PFSK-1 (cell line): ENCODE measurements at regions not wholly inside any gene's neighbourhood (a gene's known extent, or its start where the extent isn't known, plus 50 kb on each side); places are given as distances from the start of the nearest gene placed in this dataset.

ENCODE experiments used
- FOXP2 ChIP-seq: optimal IDR thresholded peaks from 2 replicates; pipeline ENCODE3; 2011; ENCODE audit warnings: borderline replicate concordance, control low read depth, inconsistent platforms; ENCODE audit not compliant: insufficient read depth; ENCODE audit errors: extremely low read length, extremely low read depth
- POLR2AphosphoS5 ChIP-seq: IDR thresholded peaks from 2 replicates; pipeline ENCODE4 v1.6.1; 2012; ENCODE audit warnings: low read depth, mild to moderate bottlenecking, control low read depth, low read length, moderate library complexity
- SIN3A ChIP-seq: IDR thresholded peaks from 2 replicates; pipeline ENCODE4 v1.6.1; 2012; ENCODE audit warnings: mild to moderate bottlenecking, low read length, moderate library complexity, borderline replicate concordance; ENCODE audit not compliant: insufficient read depth
- TAF1 ChIP-seq: IDR thresholded peaks from 2 replicates; pipeline ENCODE4 v1.6.1; 2012; ENCODE audit warnings: low read length, control low read depth, borderline replicate concordance; ENCODE audit not compliant: insufficient read depth
- TF ChIP-seq, protein P1 (sequence below), 2 experiments: IDR thresholded peaks; 2 replicates each; pipeline versions ENCODE4 v1.6.1 to v1.8.0; 2011 to 2012; ENCODE audit warnings: low read depth in 2 of 2, low read length in 2 of 2, control low read depth in 1 of 2, inconsistent platforms in 1 of 2, mild to moderate bottlenecking in 1 of 2, moderate library complexity in 1 of 2; ENCODE audit not compliant: insufficient read depth in 1 of 2

DNA sequence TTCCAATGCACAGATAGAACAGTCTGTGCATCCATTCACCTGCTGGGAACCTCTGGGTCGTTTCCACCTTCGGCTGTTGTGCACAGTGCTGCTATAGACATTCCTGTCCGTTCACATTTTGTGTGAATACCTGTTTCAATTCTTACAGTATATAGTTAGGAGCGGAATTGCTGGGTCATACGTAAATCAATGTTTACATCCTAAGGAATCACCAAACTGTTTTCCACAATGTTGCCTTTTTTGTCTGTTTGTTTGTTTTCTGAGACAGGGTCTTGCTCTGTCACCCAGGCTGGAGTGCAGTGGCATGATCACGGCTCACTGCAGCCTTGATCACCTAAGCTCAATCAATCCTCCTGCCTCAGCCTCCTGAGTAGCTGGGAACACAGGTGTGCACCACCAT, 158.3 kb downstream of the CRYBB2 start:
- TF ChIP-seq SIN3A = no peak
- no peak for TF ChIP-seq POLR2AphosphoS5
- TF ChIP-seq, protein P1, sequence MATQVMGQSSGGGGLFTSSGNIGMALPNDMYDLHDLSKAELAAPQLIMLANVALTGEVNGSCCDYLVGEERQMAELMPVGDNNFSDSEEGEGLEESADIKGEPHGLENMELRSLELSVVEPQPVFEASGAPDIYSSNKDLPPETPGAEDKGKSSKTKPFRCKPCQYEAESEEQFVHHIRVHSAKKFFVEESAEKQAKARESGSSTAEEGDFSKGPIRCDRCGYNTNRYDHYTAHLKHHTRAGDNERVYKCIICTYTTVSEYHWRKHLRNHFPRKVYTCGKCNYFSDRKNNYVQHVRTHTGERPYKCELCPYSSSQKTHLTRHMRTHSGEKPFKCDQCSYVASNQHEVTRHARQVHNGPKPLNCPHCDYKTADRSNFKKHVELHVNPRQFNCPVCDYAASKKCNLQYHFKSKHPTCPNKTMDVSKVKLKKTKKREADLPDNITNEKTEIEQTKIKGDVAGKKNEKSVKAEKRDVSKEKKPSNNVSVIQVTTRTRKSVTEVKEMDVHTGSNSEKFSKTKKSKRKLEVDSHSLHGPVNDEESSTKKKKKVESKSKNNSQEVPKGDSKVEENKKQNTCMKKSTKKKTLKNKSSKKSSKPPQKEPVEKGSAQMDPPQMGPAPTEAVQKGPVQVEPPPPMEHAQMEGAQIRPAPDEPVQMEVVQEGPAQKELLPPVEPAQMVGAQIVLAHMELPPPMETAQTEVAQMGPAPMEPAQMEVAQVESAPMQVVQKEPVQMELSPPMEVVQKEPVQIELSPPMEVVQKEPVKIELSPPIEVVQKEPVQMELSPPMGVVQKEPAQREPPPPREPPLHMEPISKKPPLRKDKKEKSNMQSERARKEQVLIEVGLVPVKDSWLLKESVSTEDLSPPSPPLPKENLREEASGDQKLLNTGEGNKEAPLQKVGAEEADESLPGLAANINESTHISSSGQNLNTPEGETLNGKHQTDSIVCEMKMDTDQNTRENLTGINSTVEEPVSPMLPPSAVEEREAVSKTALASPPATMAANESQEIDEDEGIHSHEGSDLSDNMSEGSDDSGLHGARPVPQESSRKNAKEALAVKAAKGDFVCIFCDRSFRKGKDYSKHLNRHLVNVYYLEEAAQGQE (IDR thresholded peaks at IDR 0.05; ENCODE audit: insufficient read depth in 1 of 2, low read depth in 2 of 2, low read length in 2 of 2) = no peak
- TF ChIP-seq FOXP2 = no peak

DNA sequence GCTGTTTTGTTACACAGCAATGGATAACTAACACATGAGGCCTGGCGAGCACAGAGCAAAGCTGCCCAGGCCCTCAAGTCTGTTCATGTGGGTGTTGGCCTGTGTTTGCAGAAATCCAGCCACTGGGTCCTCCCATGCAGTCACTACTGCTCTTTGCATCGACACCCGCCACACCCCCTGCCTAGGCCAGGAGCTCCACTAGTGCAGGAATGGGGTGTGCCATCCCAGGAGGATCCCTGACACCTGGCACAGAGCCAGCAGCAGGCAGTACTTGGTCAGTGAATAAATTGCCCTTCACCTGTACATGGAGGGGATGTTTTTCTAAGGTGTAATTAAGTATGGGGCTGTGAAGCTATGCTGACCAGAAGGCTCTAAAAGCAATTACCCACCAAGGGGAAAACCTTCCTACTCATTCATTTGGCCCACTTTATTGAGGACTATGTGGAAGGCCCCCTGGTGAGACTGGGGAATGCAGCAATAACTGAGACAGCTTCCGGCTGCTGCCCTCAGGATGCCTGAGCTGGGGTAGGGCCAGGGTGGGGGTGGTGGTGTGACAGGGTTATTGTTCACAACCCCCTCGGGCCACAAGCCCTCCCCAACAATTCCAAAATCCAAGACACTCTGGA, 160.8 kb downstream of the CRYBB2 start:
- TF ChIP-seq SIN3A (no peak), POLR2AphosphoS5 (no peak), TAF1 (no peak), FOXP2 (no peak)
- TF ChIP-seq, protein P1 (IDR thresholded peaks at IDR 0.05; ENCODE audit: insufficient read depth in 1 of 2, low read depth in 2 of 2, low read length in 2 of 2) = no peak

DNA sequence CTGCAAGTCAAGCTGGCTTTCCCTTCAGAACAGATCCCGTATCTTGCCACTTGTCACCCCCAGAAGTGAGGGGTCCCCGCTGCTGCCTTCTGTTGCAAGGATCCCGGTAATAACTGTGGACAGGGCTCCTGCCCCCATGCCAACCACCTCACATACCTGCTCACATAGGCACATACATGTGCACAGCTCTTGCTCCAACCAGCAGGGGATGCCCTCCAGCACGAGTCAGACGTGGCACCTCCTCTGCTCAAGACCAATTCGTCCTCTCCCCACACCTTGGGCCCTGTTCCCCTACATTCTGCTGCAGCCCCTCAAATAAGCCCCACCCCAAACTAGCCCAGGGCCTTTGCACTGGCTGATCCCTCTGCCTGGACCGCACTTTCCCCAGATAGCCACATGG, 163.3 kb downstream of the CRYBB2 start:
- no peak for TF ChIP-seq TAF1
- TF ChIP-seq, protein P1 (IDR thresholded peaks at IDR 0.05; ENCODE audit: insufficient read depth in 1 of 2, low read depth in 2 of 2, low read length in 2 of 2) = no peak
- TF ChIP-seq POLR2AphosphoS5 = no peak
- TF ChIP-seq FOXP2 = no peak
- TF ChIP-seq SIN3A = no peak

DNA sequence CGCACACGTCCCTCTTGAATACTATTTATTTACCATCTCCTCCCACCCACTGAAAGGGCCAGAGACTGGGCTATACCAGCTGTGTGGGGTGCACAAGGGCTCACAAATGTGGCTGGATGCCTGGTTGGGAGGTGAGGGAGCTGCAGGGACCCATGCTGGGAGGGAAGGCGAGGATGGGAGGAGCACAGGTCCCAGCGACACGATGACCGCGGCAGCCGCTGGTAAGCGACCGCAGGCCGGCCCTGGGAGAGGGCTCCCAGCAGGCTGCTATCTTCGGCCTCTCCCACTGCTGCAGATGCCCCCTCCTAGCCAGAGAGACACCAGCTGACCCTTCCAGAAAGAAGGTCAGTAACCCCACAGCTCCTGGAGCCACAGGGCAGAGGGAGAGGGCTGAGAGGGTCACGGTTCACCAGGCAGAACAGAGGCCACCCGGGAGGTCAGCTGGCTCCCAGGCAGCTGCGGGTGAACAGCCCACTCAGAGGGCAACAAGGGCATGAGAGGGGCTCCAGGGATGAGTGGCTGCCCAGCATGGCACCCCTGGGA, 163.9 kb downstream of the CRYBB2 start:
- TF ChIP-seq SIN3A = no peak
- no peak for TF ChIP-seq TAF1
- no peak for TF ChIP-seq POLR2AphosphoS5
- no peak for TF ChIP-seq FOXP2
- TF ChIP-seq, protein P1 (IDR thresholded peaks at IDR 0.05; ENCODE audit: insufficient read depth in 1 of 2, low read depth in 2 of 2, low read length in 2 of 2) = no peak

DNA sequence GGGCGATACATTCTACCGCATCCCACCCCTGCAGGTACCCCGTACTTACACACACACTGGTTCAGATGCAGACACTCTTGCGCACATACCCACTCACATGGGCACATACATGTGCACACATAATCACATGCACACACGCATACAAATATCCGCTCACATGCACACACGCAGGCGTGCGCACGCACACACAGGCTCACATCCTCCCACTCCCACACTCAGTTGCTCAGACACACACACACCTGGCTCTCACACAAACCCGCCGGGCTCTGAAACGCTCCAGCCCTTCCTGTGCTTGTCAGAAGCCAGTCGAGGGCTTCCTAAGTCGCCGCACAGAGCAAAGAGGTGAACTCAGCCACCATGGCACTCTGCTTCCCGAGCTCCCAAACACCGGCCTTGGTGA, 164.5 kb downstream of the CRYBB2 start:
- TF ChIP-seq, protein P1 (IDR thresholded peaks at IDR 0.05; ENCODE audit: insufficient read depth in 1 of 2, low read depth in 2 of 2, low read length in 2 of 2) = no peak
- TF ChIP-seq POLR2AphosphoS5 = no peak
- no peak for TF ChIP-seq TAF1
- no peak for TF ChIP-seq SIN3A
- no peak for TF ChIP-seq FOXP2
